CD4-positive, alpha-beta T cell treated with Interleukin-10 for 1 hour (primary cell): ENCODE measurements at regions not wholly inside any gene's neighbourhood (a gene's known extent, or its start where the extent isn't known, plus 50 kb on each side); places are given as distances from the start of the nearest gene placed in this dataset.
"Not testable (repeated sequence)": the region's sequence is repeated elsewhere in the genome, so short reads cannot be mapped to it uniquely, and the experiment has no call there.

Source experiments
- DNase-seq: peaks from one replicate; pipeline ENCODE4 v3.0.0-alpha.2; 2020

- no peak for DNase-seq
Measured at GRCh38 chr5:135176991-135177390, 143.0 kb upstream of the PITX1 start.

GRCh38 chr5:135174315-135175096 lies 140.5 kb upstream of the PITX1 start:
- DNase-seq = no peak

- no peak for DNase-seq
Measured at GRCh38 chr5:135173662-135174290, 139.7 kb upstream of the PITX1 start.

- no peak for DNase-seq
Measured at GRCh38 chr5:135172718-135173117, 138.7 kb upstream of the PITX1 start.

- no peak for DNase-seq
Measured at GRCh38 chr5:135171336-135171735, 137.3 kb upstream of the PITX1 start.

- no peak for DNase-seq
Measured at GRCh38 chr5:135170500-135170899, 136.5 kb upstream of the PITX1 start.

GRCh38 chr5:135169753-135170152 lies 135.7 kb upstream of the PITX1 start:
- no peak for DNase-seq

GRCh38 chr5:135167634-135168033 lies 133.6 kb upstream of the PITX1 start:
- no peak for DNase-seq

- not testable (repeated sequence) for DNase-seq
Measured at GRCh38 chr5:135164873-135165614, 131.0 kb upstream of the PITX1 start.

GRCh38 chr5:135163964-135164363 lies 129.9 kb upstream of the PITX1 start:
- DNase-seq = no peak

- DNase-seq = no peak
Measured at GRCh38 chr5:135163391-135163790, 129.4 kb upstream of the PITX1 start.

- DNase-seq = no peak
Measured at GRCh38 chr5:135162661-135163265, 128.7 kb upstream of the PITX1 start.

GRCh38 chr5:135161221-135161620 lies 127.2 kb upstream of the PITX1 start:
- DNase-seq = no peak

GRCh38 chr5:135160036-135160675 lies 126.1 kb upstream of the PITX1 start:
- DNase-seq = no peak

- DNase-seq = no peak
Measured at GRCh38 chr5:135159626-135160025, 125.6 kb upstream of the PITX1 start.

GRCh38 chr5:135158982-135159381 lies 125.0 kb upstream of the PITX1 start:
- no peak for DNase-seq

- DNase-seq = no peak
Measured at GRCh38 chr5:135158314-135158697, 124.3 kb upstream of the PITX1 start.

- no peak for DNase-seq
Measured at GRCh38 chr5:135157421-135158313, 123.6 kb upstream of the PITX1 start.

- DNase-seq = no peak
Measured at GRCh38 chr5:135156715-135157404, 122.8 kb upstream of the PITX1 start.

- DNase-seq = no peak
Measured at GRCh38 chr5:135156337-135156714, 122.3 kb upstream of the PITX1 start.

- DNase-seq = no peak
Measured at GRCh38 chr5:135155616-135156214, 121.7 kb upstream of the PITX1 start.
